NCI-H524 (cell line): ENCODE measurements at regions not wholly inside any gene's neighbourhood (a gene's known extent, or its start where the extent isn't known, plus 50 kb on each side); places are given as distances from the start of the nearest gene placed in this dataset.

Experiments used
- DNase-seq, 2 experiments: peaks; one replicate each; lab custom pipeline; 2025; lab: John Stamatoyannopoulos, UW

DNA sequence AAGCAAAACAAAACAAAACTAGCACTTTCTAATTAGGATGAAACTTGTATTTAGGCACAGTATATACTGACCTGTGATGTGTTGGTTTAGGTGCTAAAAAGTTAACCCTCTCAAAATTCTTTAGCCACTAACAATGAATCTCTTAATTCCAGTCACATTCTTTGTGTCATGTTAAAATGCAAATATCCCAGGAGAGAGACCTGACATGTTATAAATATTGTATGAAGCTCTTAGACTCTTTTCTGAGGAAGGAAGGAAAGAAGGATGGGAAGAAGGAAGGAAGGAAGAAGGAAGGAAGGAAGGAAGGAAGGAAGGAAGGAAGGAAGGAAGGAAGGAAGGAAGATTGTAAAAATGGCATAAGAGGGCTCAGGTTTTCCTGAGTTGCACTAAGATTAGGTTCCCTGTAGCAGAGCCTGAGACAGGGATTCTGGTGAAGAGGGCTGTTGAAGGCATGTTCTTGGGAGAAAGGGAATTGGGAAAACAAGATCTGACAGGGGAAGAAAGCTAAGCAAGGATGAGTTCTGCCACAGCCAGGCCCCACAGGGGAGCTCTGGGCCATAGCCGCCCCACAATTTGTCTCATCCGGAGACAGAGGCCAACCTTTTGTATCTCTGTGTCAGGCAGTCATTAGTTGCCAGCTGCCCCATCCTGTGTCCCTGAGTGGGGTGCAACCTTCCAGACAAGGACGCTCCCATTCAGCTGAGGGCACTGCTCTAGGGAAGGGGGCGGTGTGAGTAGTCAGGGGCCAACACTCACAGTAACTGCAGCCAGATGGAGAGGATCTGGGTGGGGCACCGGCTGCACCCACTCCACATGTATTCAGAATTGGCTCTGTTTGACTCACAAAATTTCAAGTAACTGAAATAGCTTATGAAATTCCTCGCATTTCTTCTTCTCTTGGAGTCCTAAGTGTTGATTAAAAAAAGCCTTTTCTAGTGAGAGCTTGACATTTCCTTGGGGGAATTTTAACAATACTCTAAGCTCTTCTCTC is 189.3 kb upstream of the ARG1 start:
- DNase-seq: peak; percentile 57 to 77

DNA sequence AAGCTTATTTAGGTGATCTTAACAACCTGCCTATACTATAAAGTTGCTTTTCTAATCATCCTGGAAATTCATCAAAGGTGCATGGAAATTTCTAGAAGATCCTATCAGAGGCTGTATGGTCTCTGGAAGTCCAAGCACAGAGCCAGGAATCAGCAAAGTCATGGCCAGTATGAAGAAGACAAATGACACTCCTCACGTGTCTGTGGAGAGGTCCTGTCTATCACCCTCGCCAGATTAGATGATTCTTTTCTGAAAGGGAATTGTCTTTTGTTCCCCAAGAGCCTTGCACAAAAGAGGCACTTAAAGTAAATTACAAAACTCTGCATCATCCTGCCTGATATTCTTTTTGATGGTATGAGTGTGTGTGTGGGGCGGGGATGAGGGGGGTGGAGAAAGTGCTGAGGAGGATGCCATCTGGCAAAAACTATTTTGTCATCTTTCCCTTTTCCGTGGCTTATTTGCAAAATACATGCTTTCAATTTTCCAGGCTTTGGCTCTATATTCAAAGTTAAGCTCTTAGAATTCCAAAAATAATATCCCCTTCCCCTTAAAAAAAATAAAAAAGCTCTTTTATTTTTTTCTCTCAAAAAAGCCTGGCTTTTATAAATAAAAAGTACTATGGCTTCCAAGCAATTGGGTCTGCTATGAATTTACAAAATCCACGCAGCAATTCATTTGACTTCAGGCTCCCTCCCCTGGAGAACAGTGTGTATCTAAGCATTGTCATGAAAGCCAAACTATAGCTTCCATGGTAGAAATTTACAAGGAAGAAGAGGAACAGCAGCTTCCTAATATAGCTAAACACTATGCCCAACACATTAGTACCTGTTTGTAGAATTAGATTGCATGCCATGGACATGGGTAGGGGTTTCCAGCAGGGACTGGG is 185.2 kb upstream of the ARG1 start:
- DNase-seq: peak; percentile 42 to 50

DNA sequence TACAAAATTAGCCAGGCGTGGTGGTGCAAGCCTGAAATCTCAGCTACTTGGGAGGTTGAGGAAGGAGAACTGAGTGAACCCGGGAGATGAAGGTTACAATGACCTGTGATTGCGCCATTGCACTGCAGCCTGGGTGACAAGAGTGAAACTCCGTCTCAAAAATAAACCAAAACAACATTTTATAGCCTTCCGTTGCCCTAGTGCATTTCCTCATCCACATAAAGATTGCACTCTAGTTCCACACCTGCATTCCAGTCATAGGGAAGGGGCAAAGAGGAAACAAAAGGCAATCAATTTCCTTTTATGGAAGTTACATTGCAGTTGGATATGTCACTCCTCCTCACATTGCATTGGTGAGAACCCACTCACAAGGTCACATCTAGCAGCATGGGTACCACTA is 182.7 kb upstream of the ARG1 start:
- no peak for DNase-seq

DNA sequence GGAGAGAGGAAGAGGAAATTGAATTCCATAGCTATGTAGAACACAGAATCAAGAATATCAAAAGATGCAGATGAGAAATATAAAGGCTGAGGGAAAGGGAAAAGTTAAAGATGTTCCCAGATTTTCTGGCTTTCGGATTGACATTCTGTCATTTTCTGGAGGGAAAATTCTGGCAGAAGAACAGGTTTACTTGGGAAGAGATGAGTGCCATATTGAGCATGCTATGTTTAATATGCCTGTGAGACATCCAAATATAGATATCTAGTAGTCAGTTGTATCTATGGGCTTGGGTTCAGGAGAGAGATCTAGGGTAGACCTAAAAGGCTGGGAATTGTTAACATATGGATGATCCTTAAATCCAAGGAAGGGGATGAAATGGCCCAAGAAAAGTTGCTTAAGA is 181.9 kb upstream of the ARG1 start:
- no peak for DNase-seq

DNA sequence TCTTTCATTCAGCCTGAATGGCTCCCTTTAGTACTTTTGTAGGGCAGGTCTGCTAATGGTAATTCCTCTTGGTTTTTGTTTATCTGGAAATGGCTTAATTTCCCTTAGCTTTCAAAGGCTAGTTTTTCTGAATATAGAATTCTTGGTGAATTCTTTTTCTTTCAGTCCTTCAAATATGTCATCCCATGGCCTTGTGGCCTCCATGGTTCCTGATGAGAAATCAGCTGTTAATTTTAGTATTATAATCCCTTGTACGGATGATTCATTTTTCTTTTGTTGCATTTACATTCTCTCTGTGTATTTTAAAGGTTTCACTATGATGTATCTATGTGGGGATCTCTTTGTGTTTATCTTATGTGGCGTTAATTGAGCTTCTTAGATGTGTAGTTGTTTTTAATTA is 179.6 kb upstream of the ARG1 start:
- no peak for DNase-seq

DNA sequence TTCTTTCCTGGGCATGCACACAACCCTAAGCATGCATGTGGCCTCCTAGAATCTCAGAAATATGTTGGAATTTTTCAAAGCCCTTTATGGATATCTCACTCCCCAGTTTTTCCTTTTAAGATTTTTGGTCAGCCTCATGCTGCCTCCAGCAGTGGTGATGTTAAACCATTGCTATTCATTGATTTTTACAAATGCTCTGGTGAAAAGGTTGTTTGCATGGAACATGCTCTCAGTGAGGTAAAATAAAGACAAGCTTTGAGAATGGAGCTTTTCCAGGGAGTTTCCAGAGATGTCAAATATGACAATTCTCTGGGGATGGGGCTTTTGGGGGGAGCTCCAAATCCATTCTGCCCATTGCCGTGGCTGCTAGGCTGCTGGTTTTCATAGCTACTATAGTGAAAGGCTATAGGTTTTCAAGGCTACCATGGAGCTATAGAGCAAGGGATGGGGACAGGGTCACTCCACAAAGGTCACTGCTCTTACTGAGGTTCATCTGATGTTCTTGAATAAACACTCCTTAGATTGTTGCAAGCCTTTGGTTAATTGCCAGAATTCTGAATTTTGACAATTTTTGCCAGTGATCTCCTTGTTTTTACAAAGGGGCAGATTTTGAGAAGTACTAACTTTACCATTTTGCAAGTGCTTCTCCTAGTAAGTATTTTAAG is 178.1 kb upstream of the ARG1 start:
- DNase-seq: no peak

DNA sequence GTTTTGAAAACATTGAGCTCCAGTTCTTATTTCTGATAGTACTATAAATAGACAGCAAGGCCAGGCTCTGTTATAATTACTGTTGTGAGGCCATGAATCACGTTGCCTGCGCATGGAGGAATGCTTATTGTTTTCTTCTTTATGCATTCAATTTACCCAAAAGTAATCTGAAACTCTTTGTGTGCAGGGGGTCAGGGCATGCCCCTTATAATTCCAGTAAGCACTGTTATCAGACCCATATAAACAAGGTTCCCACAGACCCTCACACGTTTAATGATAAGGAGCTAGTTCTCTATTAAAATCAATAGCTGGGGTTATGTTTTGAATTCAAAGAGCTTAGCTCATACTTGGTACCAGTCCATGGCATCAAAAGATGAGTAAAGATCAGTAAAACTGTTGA is 174.8 kb upstream of the ARG1 start:
- no peak for DNase-seq

DNA sequence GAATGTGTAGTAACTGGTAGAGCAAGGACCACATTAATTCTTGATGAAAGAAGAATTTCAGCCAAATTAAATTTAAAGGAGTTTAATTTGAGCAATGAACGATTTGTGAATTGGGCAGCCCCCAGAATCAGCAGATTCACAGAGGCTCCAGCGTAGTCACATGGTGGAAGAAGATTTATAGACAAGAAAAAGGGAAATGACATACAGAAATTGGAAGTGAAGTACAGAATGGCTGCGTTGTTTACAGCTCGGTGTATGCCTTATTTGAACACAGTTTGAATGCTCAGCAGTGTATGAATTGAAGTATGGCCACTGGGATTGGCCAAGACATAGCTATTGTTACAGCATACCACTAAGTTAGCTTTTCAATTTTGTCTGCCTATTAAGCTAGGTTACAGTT is 173.6 kb upstream of the ARG1 start:
- DNase-seq: no peak

DNA sequence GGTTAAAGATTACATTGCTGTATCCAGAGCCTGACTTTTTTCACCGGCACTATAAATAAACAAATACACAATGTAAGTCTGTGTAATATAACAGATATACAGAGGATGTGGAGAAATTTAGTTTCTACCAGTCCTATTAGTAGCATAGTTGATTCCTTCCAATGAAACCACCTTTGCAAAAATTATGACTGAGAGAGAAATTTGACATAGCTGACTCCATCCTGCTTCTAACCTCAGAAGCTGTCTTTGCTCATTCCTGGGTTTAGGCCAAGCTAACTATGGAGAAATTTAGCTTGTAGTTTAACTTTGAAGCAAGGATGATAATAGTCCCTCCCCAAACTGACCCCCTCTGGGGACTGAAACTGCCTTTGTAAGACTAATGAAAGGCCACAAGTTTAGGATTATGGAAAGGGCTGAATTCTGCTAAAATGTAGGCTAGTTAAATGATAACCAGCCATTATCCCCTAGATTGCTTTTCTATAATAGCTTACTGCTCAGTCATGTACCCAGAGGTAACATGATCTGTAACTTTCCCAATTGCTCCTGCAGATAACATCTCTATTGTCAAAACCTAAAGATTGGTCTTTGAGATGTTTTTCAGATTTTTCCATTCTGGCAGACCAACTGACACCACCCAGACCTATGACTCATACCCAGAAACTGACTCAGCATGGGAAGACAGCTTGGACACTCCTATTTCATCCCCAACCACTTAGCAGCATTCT is 172.8 kb upstream of the ARG1 start:
- no peak for DNase-seq

DNA sequence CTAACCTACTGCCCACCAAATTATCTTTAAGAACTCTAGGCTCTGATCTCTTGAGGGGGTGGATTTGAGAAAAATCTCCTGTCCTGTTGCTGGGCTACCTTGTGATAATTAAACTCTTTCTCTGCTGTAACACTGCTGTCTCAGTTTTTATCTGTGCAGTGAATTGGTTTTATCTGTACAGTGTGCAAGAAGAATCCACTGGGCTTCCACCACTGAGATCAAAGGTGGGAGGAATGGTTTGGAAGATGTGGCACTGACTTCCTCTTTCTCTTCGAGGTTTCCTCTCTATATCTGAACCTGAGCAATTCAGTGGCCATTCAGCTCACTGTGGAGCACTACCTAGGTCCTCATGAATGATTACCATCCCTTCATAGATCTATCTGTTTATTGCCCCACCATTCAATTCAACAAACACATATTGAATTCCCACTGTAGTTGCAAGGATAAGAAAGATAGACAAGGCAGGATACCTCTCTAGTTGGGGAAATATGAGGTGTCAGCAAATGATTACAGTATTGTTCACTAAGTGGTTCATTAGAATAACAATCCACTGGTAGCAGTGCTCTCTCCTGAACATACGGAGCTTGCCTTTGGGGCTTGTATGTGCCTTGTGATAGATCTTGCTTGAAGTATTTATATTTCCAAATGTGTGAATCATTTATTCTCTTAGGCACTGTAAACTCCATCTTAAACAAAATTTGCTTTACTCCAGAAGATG is 172.1 kb upstream of the ARG1 start:
- DNase-seq: no peak

DNA sequence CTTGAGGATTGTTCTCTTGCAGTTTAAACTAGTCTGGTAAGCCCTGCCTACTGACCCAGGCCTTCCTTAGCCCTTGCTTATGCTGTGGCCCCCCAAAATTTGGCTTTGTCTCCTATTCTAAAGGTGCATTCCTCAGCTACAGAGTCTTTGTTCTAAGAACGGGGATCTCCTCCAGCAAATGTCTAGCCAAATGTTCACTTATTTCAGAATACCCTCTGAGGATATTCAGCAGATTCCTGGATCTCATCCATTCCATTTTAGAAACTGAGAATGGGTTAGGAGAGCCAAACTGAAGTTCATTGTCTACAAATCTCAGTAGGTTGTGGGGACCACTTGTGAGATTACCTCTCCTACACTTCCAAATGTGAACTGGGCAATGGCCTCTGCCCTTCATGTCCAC is 164.2 kb upstream of the ARG1 start:
- no peak for DNase-seq

DNA sequence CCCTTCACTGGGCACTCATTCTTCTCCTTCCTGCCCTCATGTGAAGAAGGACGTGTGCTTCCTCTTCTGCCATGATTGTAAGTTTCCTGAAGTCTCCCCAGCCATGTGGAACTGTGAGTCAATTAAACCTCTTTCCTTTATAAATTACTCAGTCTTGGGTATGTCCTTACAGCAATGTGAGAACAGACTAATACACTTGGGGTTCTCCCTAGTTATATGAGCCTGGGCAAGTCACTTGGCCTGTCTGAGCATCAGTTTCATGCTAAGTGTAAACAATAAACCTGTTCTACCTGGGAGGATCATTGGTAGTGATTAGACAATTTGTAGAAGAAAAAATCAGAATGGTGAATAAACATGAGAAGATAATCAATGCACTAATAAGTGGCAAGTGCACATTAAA is 162.2 kb upstream of the ARG1 start:
- DNase-seq: no peak

DNA sequence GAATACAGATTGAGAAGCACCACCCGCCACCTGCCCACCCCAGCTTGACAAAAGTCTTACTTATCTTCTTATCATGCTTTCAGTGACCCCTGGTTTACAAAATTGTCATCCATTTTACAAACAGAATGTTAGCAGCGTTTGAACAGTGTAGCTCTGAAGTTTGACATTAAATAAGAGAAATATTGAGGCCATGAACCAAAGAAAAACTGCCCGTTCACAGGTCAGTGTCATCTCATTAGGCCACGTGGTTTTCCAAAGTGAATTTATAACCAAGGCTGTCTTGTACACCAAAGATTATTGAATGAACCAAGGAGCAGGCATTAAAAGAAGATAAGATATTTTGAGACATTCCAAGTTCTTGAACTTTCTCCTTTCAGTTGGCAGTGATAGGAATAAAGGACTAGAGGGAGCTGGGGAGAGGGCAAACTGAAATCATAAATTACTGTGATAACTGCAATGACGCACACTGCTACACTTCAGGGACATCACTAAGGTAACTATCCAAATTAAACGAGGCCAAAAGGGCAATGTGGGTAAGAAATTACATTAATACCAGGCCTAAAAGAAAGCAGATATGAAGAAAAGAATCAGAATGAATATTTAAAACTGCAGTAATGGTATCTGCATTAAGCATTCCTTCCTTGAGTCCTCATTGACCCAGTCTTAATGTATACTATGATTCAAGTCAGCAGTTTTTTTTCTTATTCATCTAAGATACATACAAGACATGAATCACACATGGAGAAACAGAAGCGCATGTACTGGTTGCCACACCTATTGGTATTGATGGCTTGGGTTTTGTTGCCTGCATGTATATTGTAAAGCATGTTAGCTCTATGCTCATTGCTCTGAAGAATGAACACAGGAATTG is 159.8 kb upstream of the ARG1 start:
- DNase-seq: no peak

DNA sequence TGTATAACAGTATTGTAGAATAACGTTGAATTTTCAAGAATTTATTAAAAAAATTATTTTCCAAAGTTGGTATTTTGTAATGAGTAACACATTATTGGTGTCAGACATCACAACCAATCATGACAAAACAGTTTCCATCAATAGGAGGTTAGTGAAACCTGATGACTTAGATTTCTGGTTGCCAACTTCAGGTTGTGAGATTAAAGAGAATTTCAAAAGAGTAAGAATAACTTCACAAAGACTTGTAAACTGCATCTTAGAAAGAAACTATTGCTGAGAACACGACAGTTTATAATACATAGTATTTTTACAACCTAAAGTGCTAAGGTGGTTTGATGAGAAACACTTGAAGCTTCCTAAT is 159.2 kb upstream of the ARG1 start:
- DNase-seq: no peak

DNA sequence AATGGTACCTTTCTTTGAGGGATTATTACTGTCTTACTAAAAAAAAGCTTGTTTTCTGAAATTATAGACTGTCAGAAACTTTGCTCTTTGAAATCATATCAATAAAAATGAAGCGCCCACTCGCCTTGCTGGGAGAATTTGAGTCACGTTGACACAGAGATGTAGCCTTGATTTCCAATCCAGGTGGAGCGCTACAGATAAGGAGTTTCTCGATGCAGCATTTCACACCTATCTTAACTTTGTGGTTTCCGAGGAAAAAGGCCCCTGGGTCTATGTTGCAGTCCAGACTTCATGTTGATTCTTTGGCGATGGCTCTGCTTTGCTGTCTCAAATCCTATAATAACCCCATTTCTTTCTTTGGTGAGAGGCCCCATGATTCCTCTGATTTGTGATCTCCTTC is 158.1 kb upstream of the ARG1 start:
- DNase-seq: no peak

DNA sequence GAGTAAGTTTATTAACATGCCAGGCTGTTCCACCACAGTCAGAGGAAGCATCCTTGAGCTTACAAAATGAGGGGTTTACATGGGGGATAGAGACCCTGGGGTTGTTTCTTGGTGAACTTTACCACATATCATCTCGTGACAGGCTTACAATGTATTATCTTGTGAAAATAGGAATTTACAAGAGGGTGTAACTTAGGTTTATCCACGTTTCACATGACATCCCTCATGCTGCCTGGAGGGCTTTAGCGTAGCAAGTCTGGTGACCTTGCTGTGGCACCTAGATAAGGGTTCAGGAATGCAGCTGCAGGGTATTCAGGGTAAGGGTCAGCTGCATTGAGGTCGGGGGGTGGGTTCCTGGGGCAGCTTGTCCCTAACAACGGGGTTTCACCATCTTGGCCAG is 154.6 kb upstream of the ARG1 start:
- DNase-seq: no peak

DNA sequence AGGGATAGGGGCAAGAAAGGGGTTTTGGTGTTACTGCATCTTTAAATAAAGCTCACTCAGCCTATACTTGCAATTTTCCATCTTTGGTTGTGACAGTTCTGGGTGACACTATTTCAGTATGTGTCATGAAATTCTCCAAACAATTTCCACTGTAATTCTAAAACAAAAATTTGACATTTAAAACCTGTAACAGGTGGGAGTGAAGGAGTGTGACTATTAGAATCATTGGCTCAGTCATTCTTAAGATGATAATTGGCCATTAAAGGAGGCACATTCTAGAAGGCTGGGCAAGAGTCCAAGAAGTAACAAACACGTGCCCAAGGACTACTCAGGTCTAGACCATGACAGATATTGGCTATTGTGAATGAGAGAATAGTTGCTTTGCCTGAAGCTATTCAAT is 153.3 kb upstream of the ARG1 start:
- peak; percentile 63 to 77 for DNase-seq

DNA sequence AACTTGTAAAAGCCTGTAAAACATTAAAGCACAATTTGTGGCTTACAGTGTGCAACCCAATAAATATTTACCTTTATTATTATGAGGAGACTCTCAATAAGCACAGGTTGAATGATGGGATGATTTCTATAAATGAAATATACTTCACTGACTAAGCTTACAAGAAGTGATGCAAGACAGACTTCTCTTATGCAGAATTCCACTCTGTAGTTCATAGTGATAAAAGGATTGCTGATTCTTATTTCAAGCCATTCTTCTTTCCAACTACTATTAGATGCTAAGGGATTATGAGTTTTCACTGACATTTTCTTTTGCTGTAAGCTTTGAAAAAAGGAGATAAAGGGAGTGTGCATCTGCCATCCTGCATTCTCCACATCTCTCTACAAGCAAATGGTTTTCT is 149.0 kb upstream of the ARG1 start:
- no peak for DNase-seq

DNA sequence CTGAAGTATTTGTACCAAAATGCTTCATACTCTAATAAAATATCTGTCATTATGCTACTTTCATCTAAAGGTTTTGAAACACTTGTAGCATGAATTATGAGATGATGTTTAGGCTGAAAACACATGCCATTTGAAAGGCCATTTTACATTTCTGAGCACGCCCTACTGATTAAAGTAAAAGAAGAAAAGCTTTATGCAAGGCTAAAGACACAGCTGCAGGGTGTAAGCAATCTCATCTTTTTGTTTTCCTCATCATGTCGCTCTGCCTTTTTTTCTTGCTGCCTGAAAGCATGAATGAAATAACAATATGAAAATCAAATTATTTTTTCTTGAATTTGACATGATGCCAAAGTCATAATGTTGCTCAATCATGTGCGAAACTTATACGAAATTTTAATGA is 148.6 kb upstream of the ARG1 start:
- no peak for DNase-seq

DNA sequence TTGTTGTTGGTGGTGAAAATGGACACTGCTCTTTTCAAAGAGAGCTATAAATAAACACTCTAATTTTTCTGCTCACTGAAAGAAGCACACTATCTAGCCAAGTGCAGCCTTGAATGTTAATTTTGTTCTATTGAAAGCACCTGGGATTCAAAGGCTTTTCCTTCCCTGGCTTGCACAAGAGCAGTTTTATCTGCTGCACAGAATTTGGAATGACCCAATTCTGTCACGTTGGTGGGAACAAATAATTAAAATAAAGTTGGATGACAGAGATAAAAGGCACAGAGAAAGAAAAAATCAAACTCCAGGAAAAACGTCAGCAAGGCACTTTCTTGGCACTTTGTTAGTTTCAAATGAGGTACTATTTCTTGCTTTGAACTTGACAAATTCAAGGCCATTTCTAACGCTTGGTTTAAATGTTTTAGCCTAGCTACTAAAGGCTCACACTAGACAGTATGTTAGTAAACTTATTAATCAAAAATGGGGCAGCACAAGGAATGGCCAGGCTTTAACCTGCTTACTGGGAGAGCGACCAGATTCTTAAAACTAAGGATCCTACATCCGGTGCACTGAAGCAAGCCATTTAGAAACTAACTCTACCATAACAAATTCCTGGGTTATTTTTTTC is 145.5 kb upstream of the ARG1 start:
- DNase-seq: no peak
